Inflammatory macrophage (primary cell): ENCODE measurements at regions not wholly inside any gene's neighbourhood (a gene's known extent, or its start where the extent isn't known, plus 50 kb on each side); places are given as distances from the start of the nearest gene placed in this dataset.

ENCODE experiments used
- DNase-seq, 2 donors: peaks; one replicate each; pipeline ENCODE4 v3.0.0-alpha.2; 2020 to 2022

- DNase-seq = no peak
Measured at GRCh38 chr16:9422762-9423513, 331.5 kb downstream of the HAPSTR1 start.

- DNase-seq = no peak
Measured at GRCh38 chr16:9425236-9425635, 333.8 kb downstream of the HAPSTR1 start.

- DNase-seq = no peak
Measured at GRCh38 chr16:9428355-9429005, 337.0 kb downstream of the HAPSTR1 start.

- DNase-seq = no peak
Measured at GRCh38 chr16:9429646-9430330, 338.3 kb downstream of the HAPSTR1 start.

- no peak for DNase-seq
Measured at GRCh38 chr16:9434659-9435058, 343.2 kb downstream of the HAPSTR1 start.

GRCh38 chr16:9436175-9436574 lies 344.7 kb downstream of the HAPSTR1 start:
- no peak for DNase-seq

- DNase-seq = no peak
Measured at GRCh38 chr16:9437115-9437514, 345.7 kb downstream of the HAPSTR1 start.

GRCh38 chr16:9438991-9439390 lies 347.5 kb downstream of the HAPSTR1 start:
- DNase-seq = no peak

GRCh38 chr16:9441012-9441411 lies 349.6 kb downstream of the HAPSTR1 start:
- no peak for DNase-seq

- DNase-seq = no peak
Measured at GRCh38 chr16:9443864-9444263, 352.4 kb downstream of the HAPSTR1 start.

- DNase-seq = no peak
Measured at GRCh38 chr16:9446471-9447194, 355.2 kb downstream of the HAPSTR1 start.

GRCh38 chr16:9447195-9447551 lies 355.7 kb downstream of the HAPSTR1 start:
- DNase-seq = no peak

GRCh38 chr16:9447699-9448098 lies 356.3 kb downstream of the HAPSTR1 start:
- no peak for DNase-seq

GRCh38 chr16:9449597-9449996 lies 358.2 kb downstream of the HAPSTR1 start:
- no peak for DNase-seq

- DNase-seq = no peak
Measured at GRCh38 chr16:9457215-9457614, 365.8 kb downstream of the HAPSTR1 start.

- no peak for DNase-seq
Measured at GRCh38 chr16:9458816-9459215, 367.4 kb downstream of the HAPSTR1 start.

- DNase-seq = no peak
Measured at GRCh38 chr16:9462984-9463383, 371.5 kb downstream of the HAPSTR1 start.

GRCh38 chr16:9463461-9463860 lies 372.0 kb downstream of the HAPSTR1 start:
- DNase-seq = no peak

GRCh38 chr16:9465161-9465560 lies 373.7 kb downstream of the HAPSTR1 start:
- DNase-seq = no peak

GRCh38 chr16:9469512-9469911 lies 378.1 kb downstream of the HAPSTR1 start:
- no peak for DNase-seq

GRCh38 chr16:9476744-9477143 lies 385.3 kb downstream of the HAPSTR1 start:
- no peak for DNase-seq

- no peak for DNase-seq
Measured at GRCh38 chr16:9479008-9479407, 387.6 kb downstream of the HAPSTR1 start.

- no peak for DNase-seq
Measured at GRCh38 chr16:9480503-9480902, 389.1 kb downstream of the HAPSTR1 start.
